ENCODE measurements at regions not wholly inside any gene's neighbourhood (a gene's known extent, or its start where the extent isn't known, plus 50 kb on each side); places are given as distances from the start of the nearest gene placed in this dataset.

DNA sequence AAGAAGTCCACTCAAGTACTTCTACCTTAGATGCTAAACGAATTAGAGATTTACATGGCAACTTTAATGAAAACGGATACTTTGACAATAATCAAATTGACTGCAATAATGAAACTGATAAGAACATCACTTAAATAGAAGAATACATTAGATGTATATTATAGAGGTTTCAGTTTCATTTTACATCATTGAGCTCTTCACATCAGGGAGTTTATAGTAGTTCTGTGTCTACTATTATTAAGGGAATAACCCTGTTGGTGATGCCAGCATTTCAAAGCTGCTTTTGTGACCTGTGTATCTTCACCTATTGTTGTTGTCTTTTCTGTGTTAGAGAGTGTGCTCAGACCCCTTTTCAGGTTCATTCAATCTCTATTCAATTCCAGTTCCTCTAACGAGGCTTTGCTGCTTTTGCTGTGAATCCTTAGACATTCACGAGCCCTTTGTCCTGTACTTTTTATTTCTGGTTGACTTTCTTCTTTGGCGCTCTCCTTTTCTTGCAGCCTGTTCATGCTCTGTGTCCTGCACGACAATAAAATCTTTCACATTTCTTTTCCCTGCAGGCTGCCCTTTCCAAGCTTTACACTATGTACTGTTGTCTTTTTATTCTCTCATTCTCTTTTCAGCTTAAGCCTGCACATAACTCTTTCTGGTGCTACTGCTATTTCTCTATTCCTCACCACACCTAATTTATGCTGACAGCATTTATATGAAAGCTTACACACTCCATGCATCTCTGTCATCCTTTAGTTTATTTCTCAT, 232.1 kb downstream of the CPE start:
- Mint-ChIP-seq H3K36me3 (no peaks in the 10 kb centered on the region), H3K4me1 (peaks cover 40% of the 10 kb centered on the region), H3K27me3 (ENCODE audit: low read depth) (no peaks in the 10 kb centered on the region), H3K9me3 (peaks cover 4% of the 10 kb centered on the region), H3K27ac (no peak overlapping the region), H3K4me3 (no peak overlapping the region)
- CTCF ChIA-PET = interaction anchor here (1.1 kb wide), 1 partner anchor 118 kb away, joined by 5 read pairs; no protein-coding TSS in a partner anchor
- TF ChIP-seq RORB (CRISPR knock-in tag; IDR thresholded peaks at IDR 0.05) (no peak), ATF1 (CRISPR knock-in tag; IDR thresholded peaks at IDR 0.05) (no peak), ZNF281 (CRISPR knock-in tag; IDR thresholded peaks at IDR 0.05) (no peak)
- POLR2A ChIA-PET = no interaction called here
- ATAC-seq (no peak; the same call in 1 of the 2 replicates), DNase-seq (ENCODE audit: low spot score) (no peak)

DNA sequence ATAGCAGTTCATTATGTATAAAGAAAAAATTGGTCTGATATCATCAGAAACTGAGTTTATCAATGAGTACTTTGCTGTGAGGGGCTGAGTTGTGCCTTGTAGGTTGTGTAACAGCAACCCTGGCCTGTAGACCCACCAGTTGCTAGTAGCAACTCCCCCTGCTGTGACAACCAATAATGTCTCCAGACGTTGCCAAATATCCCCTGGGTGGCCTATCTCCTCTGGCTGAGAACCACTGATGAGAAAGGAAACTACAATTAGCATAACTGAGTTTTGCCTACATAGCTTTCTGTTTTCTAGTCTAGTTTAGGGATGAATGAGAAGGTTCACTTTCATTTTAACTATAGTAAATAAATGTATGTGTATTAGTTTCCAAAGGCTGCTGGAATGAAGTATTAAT, 234.1 kb downstream of the CPE start:
- Mint-ChIP-seq H3K36me3 (no peaks in the 10 kb centered on the region), H3K27me3 (ENCODE audit: low read depth) (no peaks in the 10 kb centered on the region), H3K9me3 (peaks cover 13% of the 10 kb centered on the region), H3K27ac (no peak overlapping the region), H3K4me3 (no peak overlapping the region), H3K4me1 (peaks cover 40% of the 10 kb centered on the region)
- ChIA-PET POLR2A (no interaction called here), CTCF (interaction anchor here (1.4 kb wide), 1 partner anchor 120 kb away, joined by 3 read pairs; no protein-coding TSS in a partner anchor)
- TF ChIP-seq MXD4 (CRISPR knock-in tag; IDR thresholded peaks at IDR 0.05; ENCODE audit: borderline replicate concordance) (no peak), ZNF423 (CRISPR knock-in tag; IDR thresholded peaks at IDR 0.05) (peak; percentile 61)
- ATAC-seq (peak; percentile 84), DNase-seq (ENCODE audit: low spot score) (peak; percentile 15)

DNA sequence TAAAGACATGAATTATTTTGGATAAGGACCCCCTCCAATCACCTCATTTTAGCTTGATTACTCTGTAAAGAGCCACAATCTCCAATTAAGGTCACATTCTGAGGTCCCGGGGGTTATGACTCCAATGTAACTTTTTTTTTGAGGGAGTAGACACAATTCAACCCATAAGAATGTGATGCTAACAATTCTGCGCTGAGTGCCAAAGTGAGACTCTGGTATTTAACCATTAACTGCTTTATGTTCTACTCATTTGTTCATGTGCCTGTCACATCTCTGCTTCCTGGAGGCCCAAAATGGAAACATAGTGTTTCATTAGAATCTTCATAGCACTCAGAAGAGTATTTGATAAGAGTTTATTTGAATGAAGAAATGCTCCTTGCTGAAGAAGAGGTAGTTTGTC, 234.8 kb downstream of the CPE start:
- no peak for DNase-seq (ENCODE audit: low spot score)
- CTCF ChIA-PET = no interaction called here
- no peaks in the 10 kb centered on the region for H3K27me3 Mint-ChIP-seq (ENCODE audit: low read depth)
- peaks cover 19% of the 10 kb centered on the region for H3K9me3 Mint-ChIP-seq
- ATAC-seq = no peak
- H3K4me3 Mint-ChIP-seq = no peak overlapping the region
- POLR2A ChIA-PET = no interaction called here
- peaks cover 5% of the 10 kb centered on the region; the same call in 1 of the 2 replicates for H3K36me3 Mint-ChIP-seq
- H3K4me1 Mint-ChIP-seq = peaks cover 40% of the 10 kb centered on the region
- H3K27ac Mint-ChIP-seq = no peak overlapping the region
- TF ChIP-seq TEAD4 (CRISPR knock-in tag; IDR thresholded peaks at IDR 0.05) = no peak

GRCh38 chr4:165620913-165621312, 242.1 kb downstream of the CPE start:
- CTCF ChIA-PET = no interaction called here
- Mint-ChIP-seq H3K9me3 (peaks cover 36% of the 10 kb centered on the region), H3K27ac (no peak overlapping the region), H3K27me3 (ENCODE audit: low read depth) (no peaks in the 10 kb centered on the region), H3K36me3 (peaks cover 7% of the 10 kb centered on the region; the same call in 1 of the 2 replicates), H3K4me1 (no peaks in the 10 kb centered on the region), H3K4me3 (no peak overlapping the region)
- DNase-seq (ENCODE audit: low spot score) = no peak
- ATAC-seq = no peak
- TF ChIP-seq SMAD3 (CRISPR knock-in tag; IDR thresholded peaks at IDR 0.05; ENCODE audit: borderline replicate concordance) (no peak), ZNF121 (CRISPR knock-in tag; IDR thresholded peaks at IDR 0.05) (no peak), NR1H2 (CRISPR knock-in tag; IDR thresholded peaks at IDR 0.05) (no peak), NFYB (CRISPR knock-in tag; conservative IDR thresholded peaks at IDR 0.05; ENCODE audit: low read depth) (no peak), EMX1 (CRISPR knock-in tag; IDR thresholded peaks at IDR 0.05) (no peak), E2F4 (CRISPR knock-in tag; IDR thresholded peaks at IDR 0.05; ENCODE audit: borderline replicate concordance, low read depth) (no peak), ZNF423 (CRISPR knock-in tag; IDR thresholded peaks at IDR 0.05) (no peak), ZMAT4 (CRISPR knock-in tag; IDR thresholded peaks at IDR 0.05) (no peak), MLX (CRISPR knock-in tag; IDR thresholded peaks at IDR 0.05) (no peak), TCF7 (CRISPR knock-in tag; IDR thresholded peaks at IDR 0.05; ENCODE audit: low read depth) (no peak)
- TF ChIP-seq, protein P1, sequence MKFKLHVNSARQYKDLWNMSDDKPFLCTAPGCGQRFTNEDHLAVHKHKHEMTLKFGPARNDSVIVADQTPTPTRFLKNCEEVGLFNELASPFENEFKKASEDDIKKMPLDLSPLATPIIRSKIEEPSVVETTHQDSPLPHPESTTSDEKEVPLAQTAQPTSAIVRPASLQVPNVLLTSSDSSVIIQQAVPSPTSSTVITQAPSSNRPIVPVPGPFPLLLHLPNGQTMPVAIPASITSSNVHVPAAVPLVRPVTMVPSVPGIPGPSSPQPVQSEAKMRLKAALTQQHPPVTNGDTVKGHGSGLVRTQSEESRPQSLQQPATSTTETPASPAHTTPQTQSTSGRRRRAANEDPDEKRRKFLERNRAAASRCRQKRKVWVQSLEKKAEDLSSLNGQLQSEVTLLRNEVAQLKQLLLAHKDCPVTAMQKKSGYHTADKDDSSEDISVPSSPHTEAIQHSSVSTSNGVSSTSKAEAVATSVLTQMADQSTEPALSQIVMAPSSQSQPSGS (CRISPR knock-in tag; IDR thresholded peaks at IDR 0.05; ENCODE audit: borderline replicate concordance, low read depth) = no peak
- TF ChIP-seq, protein P2, sequence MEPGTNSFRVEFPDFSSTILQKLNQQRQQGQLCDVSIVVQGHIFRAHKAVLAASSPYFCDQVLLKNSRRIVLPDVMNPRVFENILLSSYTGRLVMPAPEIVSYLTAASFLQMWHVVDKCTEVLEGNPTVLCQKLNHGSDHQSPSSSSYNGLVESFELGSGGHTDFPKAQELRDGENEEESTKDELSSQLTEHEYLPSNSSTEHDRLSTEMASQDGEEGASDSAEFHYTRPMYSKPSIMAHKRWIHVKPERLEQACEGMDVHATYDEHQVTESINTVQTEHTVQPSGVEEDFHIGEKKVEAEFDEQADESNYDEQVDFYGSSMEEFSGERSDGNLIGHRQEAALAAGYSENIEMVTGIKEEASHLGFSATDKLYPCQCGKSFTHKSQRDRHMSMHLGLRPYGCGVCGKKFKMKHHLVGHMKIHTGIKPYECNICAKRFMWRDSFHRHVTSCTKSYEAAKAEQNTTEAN (CRISPR knock-in tag; IDR thresholded peaks at IDR 0.05) = no peak
- POLR2A ChIA-PET = no interaction called here

Data from WTC11 (cell line).